ENCODE measurements at regions not wholly inside any gene's neighbourhood (a gene's known extent, or its start where the extent isn't known, plus 50 kb on each side); places are given as distances from the start of the nearest gene placed in this dataset.
"Not testable (repeated sequence)": the region's sequence is repeated elsewhere in the genome, so short reads cannot be mapped to it uniquely, and the experiment has no call there.

DNA sequence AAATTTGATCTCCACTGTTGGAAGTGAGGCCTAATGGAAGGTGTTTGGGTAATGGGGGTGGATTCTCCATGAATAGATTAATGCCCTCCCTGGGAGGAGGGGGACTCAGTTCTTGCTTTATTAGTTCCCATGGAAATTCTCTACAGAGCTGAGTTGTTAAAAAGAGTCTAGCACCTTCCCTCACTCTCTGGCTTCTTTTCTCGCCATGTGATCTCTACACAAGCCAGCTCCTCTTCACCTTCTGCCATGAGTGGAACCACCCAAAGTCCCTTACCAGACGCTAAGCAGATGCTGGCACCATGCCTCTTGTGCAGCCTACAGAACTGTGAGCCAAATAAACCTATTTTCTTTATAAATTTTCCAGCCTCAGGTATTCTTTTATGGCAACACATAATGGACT, 465.8 kb upstream of the ANO5 start:
- DNase-seq: no peak

- DNase-seq: no peak
These were observed 456.5 kb upstream of the ANO5 start for GRCh38 chr11:21736404-21736803.

DNA sequence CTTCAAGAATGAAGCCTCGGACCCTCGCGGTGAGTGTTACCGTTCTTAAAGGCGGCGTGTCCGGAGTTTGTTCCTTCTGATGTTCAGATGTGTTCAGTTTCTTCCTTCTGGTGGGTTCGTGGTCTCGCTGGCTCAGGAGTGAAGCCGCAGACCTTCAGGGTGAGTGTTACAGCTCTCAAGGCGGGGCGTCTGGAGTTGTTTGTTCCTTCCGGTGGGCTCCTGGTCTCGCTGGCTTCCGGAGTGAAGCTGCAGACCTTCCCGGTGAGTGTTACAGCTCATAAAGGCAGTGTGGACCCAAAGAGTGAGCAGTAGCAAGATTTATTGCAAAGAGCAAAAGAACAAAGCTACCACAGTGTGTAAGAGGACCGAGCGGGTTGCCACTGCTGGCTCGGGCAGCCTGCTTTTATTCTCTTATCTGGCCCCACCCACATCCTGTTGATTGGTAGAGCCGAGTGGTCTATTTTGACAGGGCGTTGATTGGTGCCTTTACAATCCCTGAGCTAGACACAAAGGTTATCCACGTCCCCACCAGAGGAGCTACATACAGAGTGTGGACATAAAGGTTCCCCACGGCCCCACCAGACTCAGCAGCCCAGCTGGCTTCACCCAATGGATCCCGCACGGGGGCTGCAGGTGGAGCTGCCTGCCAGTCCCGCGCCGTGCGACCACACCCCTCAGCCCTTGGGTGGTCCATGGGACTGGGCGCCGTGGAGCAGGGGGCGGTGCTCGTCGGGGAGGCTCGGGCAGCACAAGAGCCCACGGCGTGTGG, 440.2 kb upstream of the ANO5 start:
- DNase-seq: not testable (repeated sequence)

- not testable (repeated sequence) for DNase-seq
These were observed 439.6 kb upstream of the ANO5 start for GRCh38 chr11:21753244-21753767.

DNA sequence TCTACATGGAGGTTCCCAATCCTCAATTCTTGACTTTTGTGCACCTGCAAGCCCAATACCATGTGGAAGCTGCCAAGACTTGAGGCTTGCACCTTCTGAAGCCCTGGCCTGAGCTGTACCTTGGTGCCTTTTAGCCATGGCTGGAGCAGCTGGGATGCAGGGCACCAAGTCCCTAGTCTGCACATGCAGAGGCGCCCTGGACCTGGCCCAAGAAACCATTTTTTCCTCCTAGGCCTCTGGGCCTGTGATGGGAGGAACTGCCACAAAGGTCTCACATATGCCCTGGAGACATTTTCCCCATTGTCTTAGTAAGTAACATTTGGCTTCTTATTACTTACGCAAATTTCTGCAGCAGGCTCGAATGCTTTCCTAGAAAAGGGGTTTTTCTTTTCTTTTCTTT, 431.9 kb upstream of the ANO5 start:
- no peak for DNase-seq

DNA sequence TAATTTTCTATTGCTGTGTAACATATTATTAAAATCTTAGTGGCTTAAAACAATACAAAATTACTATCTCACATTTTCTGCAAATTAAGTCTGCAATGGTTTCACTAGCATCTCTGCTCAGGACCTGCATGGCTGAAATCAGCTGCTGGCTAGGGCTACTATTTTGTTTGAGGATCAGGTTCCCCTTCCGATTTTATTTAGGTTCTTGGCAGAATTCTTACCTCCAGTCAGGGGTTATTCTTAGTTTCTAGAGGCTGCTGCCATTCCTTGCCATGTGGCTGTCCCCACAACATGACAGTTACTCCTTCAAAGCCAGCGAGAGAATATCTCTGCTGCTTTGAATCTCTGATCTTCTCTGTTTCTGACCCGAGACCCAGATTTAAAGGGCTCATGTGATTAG, 424.5 kb upstream of the ANO5 start:
- DNase-seq: no peak

- no peak for DNase-seq
These were observed 423.7 kb upstream of the ANO5 start for GRCh38 chr11:21769188-21769587.

- DNase-seq: no peak
These were observed 421.8 kb upstream of the ANO5 start for GRCh38 chr11:21771097-21771496.

GRCh38 chr11:21774212-21774611, 418.7 kb upstream of the ANO5 start:
- no peak for DNase-seq

DNA sequence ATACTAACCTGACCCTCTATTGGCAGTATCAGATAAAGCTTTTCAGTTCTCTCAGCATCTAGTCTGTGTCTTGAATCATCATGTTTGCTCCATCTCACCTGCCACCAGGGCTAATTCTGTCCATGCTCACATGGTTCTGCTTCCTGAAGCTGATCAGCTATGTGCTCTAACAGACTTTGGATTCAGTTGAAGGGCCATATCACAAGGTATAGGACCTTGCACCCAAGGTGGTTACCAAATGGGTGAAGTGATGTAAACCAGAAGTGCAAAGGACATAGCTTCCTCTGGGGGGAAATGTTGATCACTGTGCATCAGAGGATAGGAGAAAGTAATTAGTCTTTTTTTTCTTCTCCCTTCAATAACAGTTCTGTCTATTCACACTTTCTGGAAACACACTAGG, 417.0 kb upstream of the ANO5 start:
- DNase-seq: no peak

DNA sequence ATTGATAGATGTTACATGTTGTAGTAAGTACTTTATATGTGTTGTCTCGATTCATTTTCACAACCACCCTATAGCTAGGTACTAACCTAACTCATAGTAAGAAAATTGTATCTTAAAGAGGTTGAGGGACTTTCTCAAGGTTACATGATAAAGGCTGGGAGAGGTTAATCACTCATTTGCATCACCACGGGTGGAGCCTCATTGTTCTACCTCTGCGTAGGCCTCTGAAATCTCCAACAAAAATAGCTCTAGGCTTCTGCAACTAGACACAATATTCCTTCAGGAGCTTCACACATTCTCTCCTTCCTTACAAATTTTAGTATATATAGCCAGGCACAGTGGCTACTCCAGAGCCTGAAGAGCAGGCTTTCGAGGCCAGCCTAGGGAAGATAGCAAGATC, 408.9 kb upstream of the ANO5 start:
- no peak for DNase-seq

GRCh38 chr11:21785351-21785750, 407.5 kb upstream of the ANO5 start:
- no peak for DNase-seq

GRCh38 chr11:21794306-21794705, 398.6 kb upstream of the ANO5 start:
- DNase-seq: no peak

DNA sequence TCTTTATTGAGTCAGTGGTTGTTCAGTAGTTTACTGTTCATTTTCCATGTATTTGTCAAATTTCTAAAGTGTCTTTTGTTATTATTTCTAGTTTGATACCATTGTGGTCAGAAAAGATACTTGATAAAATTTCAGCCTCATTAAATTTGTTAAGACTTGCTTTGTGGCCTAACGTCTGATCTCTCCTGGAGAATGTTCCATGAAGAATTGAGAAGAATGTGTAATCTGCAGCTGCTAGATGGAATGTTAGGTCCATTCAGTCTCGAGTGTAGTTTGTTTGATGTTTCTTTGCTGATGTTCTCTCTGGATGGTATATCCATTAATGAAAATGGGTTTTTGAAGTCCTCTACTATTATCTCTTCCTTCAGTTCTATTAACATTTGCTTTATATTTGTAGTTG, 394.7 kb upstream of the ANO5 start:
- no peak for DNase-seq

DNA sequence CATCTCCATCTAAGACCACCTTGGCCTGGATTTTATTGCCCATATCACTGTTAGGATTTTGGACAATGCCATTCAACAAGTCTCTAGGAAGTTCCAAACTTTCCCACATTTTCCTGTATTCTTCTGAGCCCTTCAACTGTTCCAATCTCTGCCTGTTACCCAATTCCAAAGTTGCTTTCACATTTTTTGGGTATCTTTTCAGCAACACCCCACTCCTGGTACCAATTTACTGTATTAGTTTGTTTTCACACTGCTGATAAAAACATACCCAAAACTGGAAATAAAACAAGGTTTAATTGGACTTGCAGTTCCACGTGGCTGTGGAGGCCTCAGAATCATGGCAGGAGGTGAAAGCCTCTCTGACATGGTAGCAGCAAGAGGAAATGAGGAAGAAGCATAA, 388.4 kb upstream of the ANO5 start:
- DNase-seq: not testable (repeated sequence)

- DNase-seq: no peak
These were observed 386.4 kb upstream of the ANO5 start for GRCh38 chr11:21806508-21806907.

DNA sequence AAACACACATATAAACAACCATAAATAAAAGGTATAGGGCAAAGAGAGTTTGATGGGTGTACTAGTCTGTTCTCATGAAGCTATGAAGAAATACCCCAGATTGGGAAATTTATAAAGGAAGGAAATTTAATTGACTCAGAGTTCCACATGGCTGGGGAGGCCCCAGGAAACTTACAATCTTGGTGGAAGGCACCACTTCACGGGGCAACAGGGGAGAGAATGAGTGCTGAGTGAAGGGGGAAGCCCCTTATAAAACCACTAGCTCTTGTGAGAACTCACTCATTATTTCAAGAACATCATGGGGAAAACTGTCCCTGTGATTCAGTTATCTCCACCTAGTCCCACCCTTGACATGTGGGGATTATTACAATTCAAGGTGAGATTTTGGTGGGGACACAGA, 385.9 kb upstream of the ANO5 start:
- no peak for DNase-seq

- DNase-seq: no peak
These were observed 385.5 kb upstream of the ANO5 start for GRCh38 chr11:21807350-21807749.

DNA sequence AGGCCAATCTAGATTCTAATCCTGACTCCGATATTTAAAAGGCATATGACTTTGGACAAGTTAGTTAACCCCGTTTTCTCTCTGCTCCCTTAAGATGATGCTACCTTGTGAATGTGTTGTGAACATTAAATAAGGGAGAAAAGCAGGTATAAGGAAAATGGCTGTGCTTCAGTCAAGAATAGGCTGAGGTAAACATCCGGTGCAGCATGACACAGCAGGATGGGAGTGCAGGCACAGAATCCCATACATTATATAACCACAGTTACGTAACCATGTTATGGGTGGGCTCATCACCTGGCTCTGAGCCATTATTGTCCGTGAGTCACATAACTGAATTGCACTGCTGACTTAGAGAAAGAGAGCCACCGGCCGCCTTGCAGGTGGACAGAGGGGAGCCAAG, 382.2 kb upstream of the ANO5 start:
- DNase-seq: no peak

DNA sequence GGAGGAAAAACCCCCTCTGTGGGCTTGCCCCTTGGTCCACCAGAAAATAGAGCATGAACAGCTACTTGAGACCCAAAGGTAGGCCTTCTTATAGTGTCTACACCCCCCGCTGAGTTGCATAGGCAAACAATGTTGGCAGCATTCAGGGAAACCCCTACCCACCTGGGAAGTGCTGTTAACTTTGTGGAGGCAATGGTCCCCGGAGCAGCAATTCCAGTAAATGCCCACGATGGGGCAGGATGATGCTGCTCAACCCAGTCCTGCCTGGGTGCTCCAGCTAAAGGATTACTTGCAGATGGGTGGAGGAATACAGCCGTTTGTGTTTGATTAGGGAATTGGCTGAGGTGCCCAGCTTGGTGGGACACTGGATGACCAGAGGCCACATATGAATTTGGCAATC, 381.3 kb upstream of the ANO5 start:
- DNase-seq: no peak

- DNase-seq: no peak
These were observed 378.7 kb upstream of the ANO5 start for GRCh38 chr11:21814169-21814568.

DNA sequence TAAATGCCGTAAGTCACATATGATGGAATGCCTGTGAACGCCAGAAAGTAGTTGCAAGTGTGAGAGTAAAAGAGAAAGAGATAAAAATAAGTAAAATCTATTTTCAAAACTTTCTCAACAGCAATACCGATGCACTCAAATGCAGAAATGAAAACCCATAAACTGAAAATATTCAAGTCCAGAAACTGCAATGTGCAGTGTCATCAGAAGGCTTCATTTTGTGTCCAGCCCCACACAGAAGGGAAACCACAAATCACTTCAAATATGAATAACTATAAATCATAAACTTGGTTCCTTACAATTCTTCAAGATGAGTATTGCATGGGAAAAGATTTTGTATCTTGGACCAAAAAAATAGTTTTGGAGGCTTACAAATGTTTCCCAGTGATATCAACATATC, 375.2 kb upstream of the ANO5 start:
- DNase-seq: no peak

DNA sequence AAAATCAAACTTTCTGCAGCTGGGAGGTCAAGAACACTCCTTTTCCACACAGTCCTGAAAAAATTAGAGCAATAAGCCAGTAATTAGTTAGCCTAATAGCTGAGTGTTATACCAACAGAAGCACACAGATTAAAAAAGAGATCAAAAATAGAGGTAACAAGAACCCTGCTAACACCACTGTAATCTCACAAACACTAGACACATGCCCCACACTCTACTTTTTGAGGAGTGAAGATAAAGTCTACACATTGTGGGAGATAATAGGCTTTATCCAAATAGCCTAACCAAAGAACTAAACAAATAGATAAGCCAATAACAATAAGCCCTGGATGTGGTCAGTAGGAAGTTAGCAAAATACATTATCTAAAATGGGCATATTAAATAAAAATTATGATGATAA, 372.7 kb upstream of the ANO5 start:
- DNase-seq: no peak

DNA sequence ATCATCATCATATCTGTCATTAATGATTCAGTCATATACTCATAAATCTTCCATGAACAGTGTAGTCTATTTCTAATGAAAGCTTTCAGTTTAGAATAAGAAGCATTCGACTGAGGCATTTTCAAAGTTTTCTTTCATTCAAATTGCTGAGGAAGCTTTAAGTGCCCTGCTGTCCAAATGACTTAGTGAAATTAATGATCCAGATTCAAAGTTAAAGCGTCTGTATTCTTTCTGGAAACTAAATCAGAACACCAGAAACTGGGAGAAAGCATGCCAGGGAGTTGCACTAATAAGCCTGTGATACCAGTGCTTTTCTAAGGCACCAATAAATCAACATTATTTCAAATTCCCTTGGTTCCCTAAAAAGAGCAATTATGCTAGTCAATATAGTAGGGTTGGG, 367.8 kb upstream of the ANO5 start:
- no peak for DNase-seq

GRCh38 chr11:21838427-21838826, 354.5 kb upstream of the ANO5 start:
- no peak for DNase-seq

All from activated CD4-positive, alpha-beta T cell treated with anti-CD3 and anti-CD28 coated beads, Interleukin-2, Interleukin-6, amounts not matched to agents 100 ng/mL and 50 ng/mL, durations not matched to agents 16 hours and 8 hours (primary cell).